ENCODE measurements at regions not wholly inside any gene's neighbourhood (a gene's known extent, or its start where the extent isn't known, plus 50 kb on each side); places are given as distances from the start of the nearest gene placed in this dataset.

DNA sequence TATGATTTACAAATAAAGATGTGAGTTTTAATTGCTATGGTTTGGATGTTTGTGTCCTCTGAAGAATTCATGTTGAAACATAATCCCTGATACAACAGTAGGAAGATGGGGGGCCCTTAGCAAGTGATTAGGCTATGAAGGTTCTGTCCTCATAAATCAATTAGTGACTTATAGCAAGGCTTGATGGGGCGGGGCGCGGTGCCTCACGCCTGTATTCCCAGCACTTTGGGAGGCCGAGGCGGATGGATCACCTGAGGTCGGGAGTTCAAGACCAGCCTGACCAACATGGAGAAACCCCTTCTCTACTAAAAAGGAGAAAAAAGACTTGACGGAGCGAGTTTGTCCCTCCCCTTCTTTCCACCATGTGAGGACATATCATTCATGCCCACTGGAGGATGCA is 2486.5 kb upstream of the PCDH20 start:
- Histone ChIP-seq H3K9me3 (no peaks in the 10 kb centered on the region), H3K36me3 (no peaks in the 10 kb centered on the region), H3K27ac (no peak overlapping the region), H3K27me3 (no peaks in the 10 kb centered on the region), H3K4me1 (no peaks in the 10 kb centered on the region), H3K4me3 (no peak overlapping the region)
- TF ChIP-seq, protein P1, sequence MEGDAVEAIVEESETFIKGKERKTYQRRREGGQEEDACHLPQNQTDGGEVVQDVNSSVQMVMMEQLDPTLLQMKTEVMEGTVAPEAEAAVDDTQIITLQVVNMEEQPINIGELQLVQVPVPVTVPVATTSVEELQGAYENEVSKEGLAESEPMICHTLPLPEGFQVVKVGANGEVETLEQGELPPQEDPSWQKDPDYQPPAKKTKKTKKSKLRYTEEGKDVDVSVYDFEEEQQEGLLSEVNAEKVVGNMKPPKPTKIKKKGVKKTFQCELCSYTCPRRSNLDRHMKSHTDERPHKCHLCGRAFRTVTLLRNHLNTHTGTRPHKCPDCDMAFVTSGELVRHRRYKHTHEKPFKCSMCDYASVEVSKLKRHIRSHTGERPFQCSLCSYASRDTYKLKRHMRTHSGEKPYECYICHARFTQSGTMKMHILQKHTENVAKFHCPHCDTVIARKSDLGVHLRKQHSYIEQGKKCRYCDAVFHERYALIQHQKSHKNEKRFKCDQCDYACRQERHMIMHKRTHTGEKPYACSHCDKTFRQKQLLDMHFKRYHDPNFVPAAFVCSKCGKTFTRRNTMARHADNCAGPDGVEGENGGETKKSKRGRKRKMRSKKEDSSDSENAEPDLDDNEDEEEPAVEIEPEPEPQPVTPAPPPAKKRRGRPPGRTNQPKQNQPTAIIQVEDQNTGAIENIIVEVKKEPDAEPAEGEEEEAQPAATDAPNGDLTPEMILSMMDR (IDR thresholded peaks at IDR 0.05): no peak
- DNase-seq (ENCODE audit: low spot score): no peak

DNA sequence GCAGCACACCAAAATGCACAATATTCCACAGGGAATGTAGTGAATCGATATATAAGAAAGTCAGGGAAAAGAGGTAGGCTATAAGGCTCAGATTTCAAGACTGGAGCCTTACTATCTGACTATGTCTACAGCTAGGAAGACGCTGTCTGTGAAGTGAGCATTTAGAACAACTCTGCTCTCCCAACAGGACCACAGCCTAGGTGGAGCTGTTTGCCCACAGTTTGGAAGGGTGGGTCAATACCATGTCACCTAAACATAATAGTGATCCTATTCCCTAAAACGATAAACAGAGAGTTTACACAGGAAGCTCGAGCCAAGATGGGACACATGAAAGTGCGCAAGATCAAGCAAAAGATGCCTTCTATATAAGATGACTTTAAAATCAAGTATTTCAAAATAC is 2486.0 kb upstream of the PCDH20 start:
- Histone ChIP-seq H3K27me3 (no peaks in the 10 kb centered on the region), H3K27ac (no peak overlapping the region), H3K4me3 (no peak overlapping the region), H3K9me3 (no peaks in the 10 kb centered on the region), H3K4me1 (no peaks in the 10 kb centered on the region), H3K36me3 (no peaks in the 10 kb centered on the region)
- DNase-seq (ENCODE audit: low spot score): no peak
- TF ChIP-seq, protein P1 (IDR thresholded peaks at IDR 0.05): no peak

DNA sequence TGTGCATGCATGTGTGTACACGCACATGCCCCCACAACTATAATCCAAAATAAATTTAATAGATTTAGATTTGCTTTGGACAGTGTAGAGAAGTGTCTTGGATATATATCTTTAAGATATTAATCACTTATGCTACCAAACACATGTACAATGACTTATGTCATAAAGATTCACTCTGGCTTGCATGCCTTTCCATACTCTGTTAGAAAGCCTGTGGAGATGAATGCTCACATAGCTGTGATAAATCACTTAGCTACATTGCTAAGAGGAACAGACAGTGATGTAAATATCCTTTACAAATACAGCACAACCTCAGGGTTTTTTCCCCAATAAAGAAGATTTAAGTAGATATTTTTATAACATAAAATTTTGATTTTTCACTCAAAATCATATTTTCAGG is 2484.8 kb upstream of the PCDH20 start:
- Histone ChIP-seq H3K27ac (no peak overlapping the region), H3K36me3 (no peaks in the 10 kb centered on the region), H3K27me3 (no peaks in the 10 kb centered on the region), H3K4me3 (no peak overlapping the region), H3K4me1 (no peaks in the 10 kb centered on the region), H3K9me3 (no peaks in the 10 kb centered on the region)
- TF ChIP-seq, protein P1 (IDR thresholded peaks at IDR 0.05): no peak
- DNase-seq (ENCODE audit: low spot score): no peak

DNA sequence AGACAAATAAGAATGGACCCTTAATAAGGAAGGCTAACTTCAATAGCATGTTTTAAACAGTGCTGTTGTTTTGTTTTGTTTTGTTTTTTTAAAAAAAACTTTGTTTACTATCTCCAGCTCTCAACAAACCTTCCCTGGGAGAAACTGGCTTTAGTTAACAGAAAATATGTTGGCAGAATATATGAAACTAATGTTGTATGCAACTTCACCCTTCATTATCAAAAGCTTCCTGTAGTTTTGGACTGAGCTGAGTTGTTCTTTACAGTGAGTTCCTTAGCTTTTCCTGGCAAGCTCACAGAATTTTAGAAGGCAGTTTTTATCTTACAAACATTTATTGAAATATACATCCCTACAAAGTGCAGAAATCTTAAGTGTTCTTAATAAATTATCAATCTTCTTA is 2480.7 kb upstream of the PCDH20 start:
- Histone ChIP-seq H3K4me1 (no peaks in the 10 kb centered on the region), H3K27me3 (no peaks in the 10 kb centered on the region), H3K36me3 (no peaks in the 10 kb centered on the region), H3K9me3 (no peaks in the 10 kb centered on the region), H3K4me3 (no peak overlapping the region), H3K27ac (no peak overlapping the region)
- TF ChIP-seq, protein P1 (IDR thresholded peaks at IDR 0.05): no peak
- no peak for DNase-seq (ENCODE audit: low spot score)

DNA sequence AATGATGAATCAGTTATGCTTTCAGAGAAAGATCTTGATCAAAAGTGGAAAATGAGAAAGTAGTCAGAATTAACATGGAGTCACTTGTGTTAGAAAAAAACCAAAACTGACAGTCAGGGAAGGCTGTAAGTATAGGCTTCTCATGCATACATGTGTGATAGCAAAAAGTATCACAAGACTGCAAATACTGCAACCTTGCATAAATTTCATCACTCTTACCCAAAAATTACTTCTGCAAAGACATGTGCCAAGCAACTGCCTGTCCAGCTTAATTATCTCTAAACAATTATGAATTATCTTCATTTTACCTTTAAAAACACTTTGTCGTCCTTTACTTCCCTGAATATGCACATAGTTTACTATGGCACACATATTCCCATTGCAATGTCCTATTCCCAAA is 2466.4 kb upstream of the PCDH20 start:
- Histone ChIP-seq H3K4me3 (no peak overlapping the region), H3K9me3 (no peaks in the 10 kb centered on the region), H3K27ac (no peak overlapping the region), H3K4me1 (no peaks in the 10 kb centered on the region), H3K36me3 (no peaks in the 10 kb centered on the region), H3K27me3 (no peaks in the 10 kb centered on the region)
- TF ChIP-seq, protein P1 (IDR thresholded peaks at IDR 0.05): no peak
- no peak for DNase-seq (ENCODE audit: low spot score)

DNA sequence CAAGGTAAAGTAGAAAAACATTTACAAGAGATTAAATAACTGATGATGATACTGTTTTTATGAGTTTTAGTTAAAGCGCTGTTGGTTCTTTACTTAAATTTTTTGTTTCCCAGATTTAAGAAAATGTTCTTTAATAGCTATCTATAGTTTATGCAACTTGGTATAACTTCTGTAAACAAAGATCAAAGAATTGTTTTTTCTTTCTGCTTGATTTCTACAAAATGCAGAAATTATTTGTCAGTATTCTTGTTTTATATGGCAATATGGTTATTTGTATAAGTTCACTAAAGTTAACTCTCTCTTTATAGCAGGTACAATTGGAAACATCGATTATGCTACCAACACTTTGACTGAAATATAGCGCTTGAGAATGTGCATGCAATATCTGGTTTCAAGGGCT is 2465.1 kb upstream of the PCDH20 start:
- no peak for DNase-seq (ENCODE audit: low spot score)
- H3K4me1 ChIP-seq: no peaks in the 10 kb centered on the region
- H3K9me3 ChIP-seq: no peaks in the 10 kb centered on the region
- TF ChIP-seq, protein P1 (IDR thresholded peaks at IDR 0.05): no peak
- H3K4me3 ChIP-seq: no peak overlapping the region
- no peak overlapping the region for H3K27ac ChIP-seq
- H3K36me3 ChIP-seq: no peaks in the 10 kb centered on the region
- H3K27me3 ChIP-seq: no peaks in the 10 kb centered on the region
